NB4 (cell line): ENCODE measurements at regions not wholly inside any gene's neighbourhood (a gene's known extent, or its start where the extent isn't known, plus 50 kb on each side); places are given as distances from the start of the nearest gene placed in this dataset.
"Not testable (repeated sequence)": the region's sequence is repeated elsewhere in the genome, so short reads cannot be mapped to it uniquely, and the experiment has no call there.

ENCODE experiments used
- DNase-seq: peaks from one replicate; pipeline ENCODE4 v3.0.0; 2010; ENCODE audit warnings: low read depth
- H3K4me3 ChIP-seq: one replicate; pipeline ENCODE4 v1.5.1; 2011; ENCODE audit warnings: mild to moderate bottlenecking, low read depth, low read length, moderate library complexity
- MYC ChIP-seq: IDR thresholded peaks from 2 replicates; pipeline ENCODE4 v1.6.1; 2011; ENCODE audit warnings: low read depth, low read length
- POLR2A ChIP-seq: IDR thresholded peaks from 2 replicates; pipeline ENCODE4 v1.6.1; 2011; ENCODE audit warnings: mild to moderate bottlenecking; ENCODE audit not compliant: insufficient read length; ENCODE audit errors: extremely low read depth
- TF ChIP-seq, protein P1 (sequence below): IDR thresholded peaks from 2 replicates; pipeline ENCODE4 v1.6.1; 2011; ENCODE audit warnings: low read depth, low read length
- TF ChIP-seq, protein P2 (sequence below): IDR thresholded peaks from one replicate; pipeline ENCODE4 v1.5.1; 2012; ENCODE audit warnings: low read depth, low read length

DNA sequence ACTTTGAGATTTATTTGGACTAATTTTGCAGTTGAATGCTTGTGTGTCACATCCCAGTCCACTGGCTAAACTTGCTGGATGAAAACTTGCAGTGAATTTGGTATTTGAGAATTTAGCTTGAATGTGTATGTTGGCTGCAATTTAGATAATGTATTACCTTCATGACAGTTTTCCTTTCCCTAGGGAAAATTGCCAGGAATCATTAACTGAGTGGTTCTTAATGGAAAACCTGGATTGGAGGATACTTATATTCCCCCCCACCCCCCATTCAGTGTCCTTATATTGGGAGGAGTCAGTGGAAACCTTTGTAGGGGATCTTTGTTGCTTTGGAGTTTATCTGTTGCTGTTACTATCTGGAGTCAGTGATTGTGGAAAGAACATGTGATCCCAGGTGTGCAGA, 67.6 kb downstream of the KPNA2 start:
- H3K4me3 ChIP-seq: peak overlapping the region; percentile 66
- DNase-seq: no peak

DNA sequence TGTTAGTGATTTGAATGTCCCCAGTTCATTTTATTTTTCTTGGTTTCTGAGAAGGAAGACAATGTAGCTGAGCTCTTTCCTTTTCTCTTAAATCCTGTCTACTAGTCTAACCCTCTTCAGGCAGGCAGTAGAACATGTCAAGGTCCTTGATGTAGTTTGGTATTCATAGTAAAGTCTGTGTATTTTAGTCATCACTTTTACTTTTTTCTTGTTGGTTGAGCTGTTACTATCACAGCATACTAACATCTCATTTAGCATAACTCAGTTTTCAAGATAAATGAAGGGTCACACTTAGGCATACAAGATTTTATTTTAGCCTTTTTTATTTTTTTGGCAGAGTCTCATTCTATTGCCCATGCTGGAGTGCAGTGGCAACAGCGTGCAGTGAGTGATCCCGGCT, 70.5 kb downstream of the KPNA2 start:
- no peak overlapping the region for H3K4me3 ChIP-seq
- TF ChIP-seq POLR2A (no peak), MYC (no peak)
- TF ChIP-seq, protein P1, sequence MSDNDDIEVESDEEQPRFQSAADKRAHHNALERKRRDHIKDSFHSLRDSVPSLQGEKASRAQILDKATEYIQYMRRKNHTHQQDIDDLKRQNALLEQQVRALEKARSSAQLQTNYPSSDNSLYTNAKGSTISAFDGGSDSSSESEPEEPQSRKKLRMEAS: no peak
- TF ChIP-seq, protein P2, sequence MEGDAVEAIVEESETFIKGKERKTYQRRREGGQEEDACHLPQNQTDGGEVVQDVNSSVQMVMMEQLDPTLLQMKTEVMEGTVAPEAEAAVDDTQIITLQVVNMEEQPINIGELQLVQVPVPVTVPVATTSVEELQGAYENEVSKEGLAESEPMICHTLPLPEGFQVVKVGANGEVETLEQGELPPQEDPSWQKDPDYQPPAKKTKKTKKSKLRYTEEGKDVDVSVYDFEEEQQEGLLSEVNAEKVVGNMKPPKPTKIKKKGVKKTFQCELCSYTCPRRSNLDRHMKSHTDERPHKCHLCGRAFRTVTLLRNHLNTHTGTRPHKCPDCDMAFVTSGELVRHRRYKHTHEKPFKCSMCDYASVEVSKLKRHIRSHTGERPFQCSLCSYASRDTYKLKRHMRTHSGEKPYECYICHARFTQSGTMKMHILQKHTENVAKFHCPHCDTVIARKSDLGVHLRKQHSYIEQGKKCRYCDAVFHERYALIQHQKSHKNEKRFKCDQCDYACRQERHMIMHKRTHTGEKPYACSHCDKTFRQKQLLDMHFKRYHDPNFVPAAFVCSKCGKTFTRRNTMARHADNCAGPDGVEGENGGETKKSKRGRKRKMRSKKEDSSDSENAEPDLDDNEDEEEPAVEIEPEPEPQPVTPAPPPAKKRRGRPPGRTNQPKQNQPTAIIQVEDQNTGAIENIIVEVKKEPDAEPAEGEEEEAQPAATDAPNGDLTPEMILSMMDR: no peak
- no peak for DNase-seq

More for the DNA sequence above, 67.6 kb downstream of the KPNA2 start:
- TF ChIP-seq, protein P2: no peak
- TF ChIP-seq, protein P1: no peak
- TF ChIP-seq POLR2A (no peak), MYC (no peak)

DNA sequence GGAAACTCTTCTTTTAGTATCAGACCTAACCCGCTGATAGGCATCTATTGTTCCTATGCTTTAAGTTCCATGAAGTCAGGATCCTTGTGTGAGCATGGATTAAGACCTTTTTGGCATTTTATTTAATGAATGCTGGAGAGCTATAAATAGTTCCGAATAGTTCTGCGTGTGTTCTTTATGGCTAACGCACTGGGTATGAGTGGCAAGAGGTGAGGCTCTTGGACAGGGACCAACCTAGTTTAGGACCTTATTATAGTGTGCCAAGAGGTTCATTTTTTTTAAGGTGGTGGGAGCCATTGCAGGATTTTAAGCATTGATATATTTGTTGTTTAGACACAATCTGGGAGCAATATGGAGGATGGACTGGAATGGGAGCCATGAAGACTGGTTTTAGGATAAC, 71.8 kb downstream of the KPNA2 start:
- DNase-seq: no peak
- TF ChIP-seq MYC (no peak), POLR2A (no peak)
- TF ChIP-seq, protein P1: no peak
- TF ChIP-seq, protein P2: no peak
- H3K4me3 ChIP-seq: no peak overlapping the region

DNA sequence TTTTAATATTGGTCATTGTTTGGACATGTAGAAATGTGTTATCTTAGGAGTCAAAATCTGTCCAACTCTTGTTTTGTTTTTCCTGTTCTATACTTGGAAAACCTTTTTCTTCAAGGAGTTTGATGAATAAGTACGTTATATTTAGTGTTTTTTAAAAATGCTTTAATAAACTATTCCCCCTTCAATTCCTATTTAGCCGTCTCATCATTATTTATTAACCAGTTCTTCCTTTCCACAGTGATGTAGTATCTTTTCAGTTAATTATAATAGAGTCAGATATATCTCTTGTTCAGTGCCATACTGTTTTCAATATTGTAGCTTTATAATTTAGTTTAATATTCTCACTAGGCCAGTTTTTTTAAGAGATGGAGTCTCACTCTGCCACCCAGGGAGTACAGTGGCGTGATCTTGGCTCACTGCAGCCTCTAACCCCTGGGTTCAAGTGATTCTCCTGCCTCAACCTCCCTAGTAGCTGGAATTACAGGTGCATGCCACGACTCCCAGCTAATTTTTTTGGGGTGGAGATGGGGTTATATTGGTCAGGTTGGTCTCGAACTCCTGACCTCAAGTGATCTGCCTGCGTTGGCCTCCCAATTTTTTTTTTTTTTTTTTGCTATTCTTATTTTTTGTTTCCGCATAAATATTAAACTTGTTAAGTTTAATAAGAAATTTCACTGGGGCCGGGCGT, 72.9 kb downstream of the KPNA2 start:
- DNase-seq: no peak
- TF ChIP-seq POLR2A (no peak), MYC (no peak)
- TF ChIP-seq, protein P1: no peak
- TF ChIP-seq, protein P2: no peak
- H3K4me3 ChIP-seq: no peak overlapping the region

DNA sequence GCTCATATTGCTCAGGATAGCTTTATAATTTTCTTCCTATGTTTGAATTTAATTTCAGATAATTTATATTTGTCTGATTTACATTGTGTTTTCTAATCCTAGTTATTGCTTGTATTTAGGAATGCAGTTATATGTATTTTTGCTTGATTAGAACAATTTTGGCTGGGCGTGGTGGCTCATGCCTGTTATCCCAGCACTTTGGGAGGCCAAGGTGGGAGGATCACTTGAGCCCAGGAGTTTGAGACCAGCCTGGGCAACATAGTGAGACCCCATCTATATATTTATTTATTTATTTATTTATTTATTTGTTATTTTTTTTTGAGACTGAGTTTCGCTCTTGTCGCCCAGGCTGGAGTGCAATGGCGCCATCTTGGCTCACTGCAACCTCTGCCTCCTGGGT, 73.9 kb downstream of the KPNA2 start:
- not testable (repeated sequence) for DNase-seq

DNA sequence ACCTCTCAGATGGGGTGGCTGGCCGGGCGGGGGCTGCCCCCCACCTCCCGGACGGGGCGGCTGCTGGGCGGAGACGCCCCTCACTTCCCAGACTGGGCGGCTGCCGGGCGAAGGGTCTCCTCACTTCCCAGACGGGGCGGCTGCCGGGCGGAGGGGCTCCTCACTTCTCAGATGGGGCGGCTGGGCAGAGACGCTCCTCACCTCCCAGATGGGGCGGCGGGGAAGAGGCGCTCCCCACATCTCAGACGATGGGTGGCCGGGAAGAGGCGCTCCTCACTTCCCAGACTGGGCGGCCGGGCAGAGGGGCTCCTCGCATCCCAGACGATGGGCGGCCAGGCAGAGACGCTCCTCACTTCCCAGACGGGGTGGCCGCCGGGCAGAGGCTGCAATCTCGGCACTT, 80.7 kb downstream of the KPNA2 start:
- H3K4me3 ChIP-seq, DNase-seq: not testable (repeated sequence)

More for the DNA sequence above, 73.9 kb downstream of the KPNA2 start:
- H3K4me3 ChIP-seq: not testable (repeated sequence)

DNA sequence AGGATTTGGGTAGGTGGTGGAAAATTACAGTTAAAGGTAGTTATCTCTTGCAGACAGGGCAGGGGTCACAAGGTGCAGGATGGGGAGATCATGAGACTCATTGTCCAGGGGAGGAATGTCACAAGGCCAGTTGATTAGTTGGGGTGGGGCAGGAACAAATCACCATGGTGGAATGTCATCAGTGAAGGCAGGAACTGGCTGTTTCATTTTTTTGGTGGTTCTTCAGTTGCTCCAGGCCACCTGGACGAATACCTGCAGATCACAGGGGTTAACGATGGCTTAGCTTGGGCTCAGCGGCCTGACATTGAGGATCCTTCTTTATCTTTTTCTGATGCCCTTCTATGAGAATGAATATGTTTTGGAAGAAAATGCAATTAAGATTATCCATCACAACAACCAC, 87.1 kb downstream of the KPNA2 start:
- TF ChIP-seq POLR2A: no peak
- TF ChIP-seq, protein P2: no peak
- TF ChIP-seq, protein P1: no peak
- no peak for TF ChIP-seq MYC
- no peak for DNase-seq
- no peak overlapping the region for H3K4me3 ChIP-seq
